Activated CD8-positive, alpha-beta T cell treated with anti-CD3 and anti-CD28 coated beads, Interleukin-2, amount 10 ng/mL, durations not matched to agents 7 days and 5 days (primary cell): ENCODE measurements at regions not wholly inside any gene's neighbourhood (a gene's known extent, or its start where the extent isn't known, plus 50 kb on each side); places are given as distances from the start of the nearest gene placed in this dataset.
"Not testable (repeated sequence)": the region's sequence is repeated elsewhere in the genome, so short reads cannot be mapped to it uniquely, and the experiment has no call there.

ENCODE experiments used
- ATAC-seq: fragments of 150-1000 bp; cut with Tn5 transposase; one replicate; pipeline ENCODE4 v1.10.0; 2021; ENCODE audit warnings: moderate library complexity
- CTCF ChIA-PET: fragments of 350-600 bp; sonication (Branson Sonifier 250); formaldehyde crosslinking; loops from one replicate; lab custom pipeline; 2021; ENCODE audit warnings: antibody characterized with exemption; lab: Charles Lee
- POLR2A ChIA-PET: fragments of 350-600 bp; sonication (Branson Sonifier 250); formaldehyde crosslinking; loops from one replicate; lab custom pipeline; 2021; ENCODE audit warnings: antibody characterized with exemption; lab: Charles Lee
- DNase-seq: peaks from one replicate; pipeline ENCODE4 v3.0.0-alpha.2; 2020
- H3K27ac Mint-ChIP-seq: one replicate; pipeline ENCODE4 v1.8.0; 2021; ENCODE audit warnings: mild to moderate bottlenecking, mixed read lengths
- H3K27me3 Mint-ChIP-seq: one replicate; pipeline ENCODE4 v1.8.0; 2021; ENCODE audit warnings: low read depth, mixed read lengths
- H3K36me3 Mint-ChIP-seq: one replicate; pipeline ENCODE4 v1.8.0; 2021; ENCODE audit warnings: low read depth, mixed read lengths
- H3K4me1 Mint-ChIP-seq: one replicate; pipeline ENCODE4 v1.8.0; 2021; ENCODE audit warnings: low read depth, mixed read lengths
- H3K4me3 Mint-ChIP-seq: one replicate; pipeline ENCODE4 v1.8.0; 2021; ENCODE audit warnings: mild to moderate bottlenecking, mixed read lengths
- H3K9me3 Mint-ChIP-seq: one replicate; pipeline ENCODE4 v1.8.0; 2022; ENCODE audit warnings: mixed read lengths; ENCODE audit not compliant: insufficient read depth

- Mint-ChIP-seq H3K27me3 (peaks cover 2% of the 10 kb centered on the region), H3K27ac (no peak overlapping the region), H3K4me3 (no peak overlapping the region), H3K4me1 (no peaks in the 10 kb centered on the region), H3K36me3 (no peaks in the 10 kb centered on the region), H3K9me3 (no peaks in the 10 kb centered on the region)
- DNase-seq (no peak), ATAC-seq (no peak)
- ChIA-PET POLR2A (no interaction called here), CTCF (no interaction called here)
Observed at GRCh38 chr1:5617179-5617520, 375.1 kb downstream of the NPHP4 start.

GRCh38 chr1:5616366-5617178, 375.7 kb downstream of the NPHP4 start:
- no peak for DNase-seq
- POLR2A ChIA-PET: no interaction called here
- Mint-ChIP-seq H3K27me3 (peaks cover 2% of the 10 kb centered on the region), H3K9me3 (no peaks in the 10 kb centered on the region), H3K27ac (no peak overlapping the region), H3K36me3 (no peaks in the 10 kb centered on the region), H3K4me3 (no peak overlapping the region), H3K4me1 (no peaks in the 10 kb centered on the region)
- CTCF ChIA-PET: no interaction called here
- no peak for ATAC-seq

- no peaks in the 10 kb centered on the region for H3K9me3 Mint-ChIP-seq
- H3K4me3 Mint-ChIP-seq: no peak overlapping the region
- POLR2A ChIA-PET: no interaction called here
- no peak overlapping the region for H3K27ac Mint-ChIP-seq
- DNase-seq: no peak
- H3K4me1 Mint-ChIP-seq: no peaks in the 10 kb centered on the region
- CTCF ChIA-PET: no interaction called here
- no peaks in the 10 kb centered on the region for H3K36me3 Mint-ChIP-seq
- H3K27me3 Mint-ChIP-seq: peaks cover 10% of the 10 kb centered on the region
- ATAC-seq: no peak
Observed at GRCh38 chr1:5615076-5615475, 377.1 kb downstream of the NPHP4 start.

- Mint-ChIP-seq H3K4me1 (no peaks in the 10 kb centered on the region), H3K9me3 (no peaks in the 10 kb centered on the region), H3K4me3 (no peak overlapping the region), H3K36me3 (no peaks in the 10 kb centered on the region), H3K27me3 (peaks cover 16% of the 10 kb centered on the region), H3K27ac (no peak overlapping the region)
- POLR2A ChIA-PET: no interaction called here
- ATAC-seq (no peak), DNase-seq (no peak)
- CTCF ChIA-PET: no interaction called here
Observed at GRCh38 chr1:5613900-5614299, 378.3 kb downstream of the NPHP4 start.

- H3K9me3 Mint-ChIP-seq: no peaks in the 10 kb centered on the region
- no peak overlapping the region for H3K4me3 Mint-ChIP-seq
Observed at GRCh38 chr1:5611851-5612250, 380.4 kb downstream of the NPHP4 start.

GRCh38 chr1:5611431-5611830, 380.8 kb downstream of the NPHP4 start:
- no peaks in the 10 kb centered on the region for H3K4me1 Mint-ChIP-seq
- H3K4me3 Mint-ChIP-seq: no peak overlapping the region
- CTCF ChIA-PET: no interaction called here
- POLR2A ChIA-PET: no interaction called here
- DNase-seq: no peak
- peaks cover 15% of the 10 kb centered on the region for H3K27me3 Mint-ChIP-seq
- no peaks in the 10 kb centered on the region for H3K9me3 Mint-ChIP-seq
- ATAC-seq: no peak
- H3K36me3 Mint-ChIP-seq: no peaks in the 10 kb centered on the region
- H3K27ac Mint-ChIP-seq: no peak overlapping the region

More at GRCh38 chr1:5611851-5612250, 380.4 kb downstream of the NPHP4 start:
- ChIA-PET CTCF (no interaction called here), POLR2A (no interaction called here)
- DNase-seq (no peak), ATAC-seq (no peak)
- Mint-ChIP-seq H3K4me1 (no peaks in the 10 kb centered on the region), H3K27ac (no peak overlapping the region), H3K36me3 (no peaks in the 10 kb centered on the region), H3K27me3 (peaks cover 15% of the 10 kb centered on the region)

- no peak overlapping the region for H3K4me3 Mint-ChIP-seq
- no peak for ATAC-seq
- CTCF ChIA-PET: no interaction called here
- H3K36me3 Mint-ChIP-seq: no peaks in the 10 kb centered on the region
- H3K27ac Mint-ChIP-seq: no peak overlapping the region
- POLR2A ChIA-PET: no interaction called here
- no peak for DNase-seq
- no peaks in the 10 kb centered on the region for H3K4me1 Mint-ChIP-seq
- no peaks in the 10 kb centered on the region for H3K9me3 Mint-ChIP-seq
- H3K27me3 Mint-ChIP-seq: peaks cover 17% of the 10 kb centered on the region
Observed at GRCh38 chr1:5610432-5610831, 381.8 kb downstream of the NPHP4 start.

GRCh38 chr1:5603353-5604104, 388.7 kb downstream of the NPHP4 start:
- no peak overlapping the region for H3K4me3 Mint-ChIP-seq
- DNase-seq (no peak), ATAC-seq (no peak)
- no peak overlapping the region for H3K27ac Mint-ChIP-seq
- H3K4me1 Mint-ChIP-seq: no peaks in the 10 kb centered on the region
- H3K9me3 Mint-ChIP-seq: no peaks in the 10 kb centered on the region
- CTCF ChIA-PET: no interaction called here
- POLR2A ChIA-PET: no interaction called here
- H3K27me3 Mint-ChIP-seq: peaks cover 7% of the 10 kb centered on the region
- no peaks in the 10 kb centered on the region for H3K36me3 Mint-ChIP-seq

GRCh38 chr1:5602718-5603117, 389.5 kb downstream of the NPHP4 start:
- DNase-seq, H3K27ac Mint-ChIP-seq, H3K4me1 Mint-ChIP-seq, CTCF ChIA-PET, H3K27me3 Mint-ChIP-seq, POLR2A ChIA-PET, H3K9me3 Mint-ChIP-seq, H3K4me3 Mint-ChIP-seq, H3K36me3 Mint-ChIP-seq, ATAC-seq: not testable (repeated sequence)

- H3K36me3 Mint-ChIP-seq: no peaks in the 10 kb centered on the region
- POLR2A ChIA-PET: no interaction called here
- CTCF ChIA-PET: no interaction called here
- H3K27me3 Mint-ChIP-seq: peaks cover 7% of the 10 kb centered on the region
- H3K27ac Mint-ChIP-seq: no peak overlapping the region
- H3K4me1 Mint-ChIP-seq: no peaks in the 10 kb centered on the region
- no peaks in the 10 kb centered on the region for H3K9me3 Mint-ChIP-seq
- ATAC-seq: no peak
- no peak overlapping the region for H3K4me3 Mint-ChIP-seq
- no peak for DNase-seq
Observed at GRCh38 chr1:5601516-5601915, 390.7 kb downstream of the NPHP4 start.

- no peak for DNase-seq
- no peak for ATAC-seq
- ChIA-PET CTCF (no interaction called here), POLR2A (no interaction called here)
- no peaks in the 10 kb centered on the region for H3K36me3 Mint-ChIP-seq
- H3K4me1 Mint-ChIP-seq: no peaks in the 10 kb centered on the region
- H3K27ac Mint-ChIP-seq: no peak overlapping the region
- peaks cover 5% of the 10 kb centered on the region for H3K27me3 Mint-ChIP-seq
- H3K4me3 Mint-ChIP-seq: no peak overlapping the region
- no peaks in the 10 kb centered on the region for H3K9me3 Mint-ChIP-seq
Observed at GRCh38 chr1:5599541-5599940, 392.7 kb downstream of the NPHP4 start.

GRCh38 chr1:5598824-5599395, 393.3 kb downstream of the NPHP4 start:
- H3K27ac Mint-ChIP-seq: no peak overlapping the region
- DNase-seq: no peak
- ChIA-PET CTCF (no interaction called here), POLR2A (no interaction called here)
- no peaks in the 10 kb centered on the region for H3K9me3 Mint-ChIP-seq
- H3K4me3 Mint-ChIP-seq: no peak overlapping the region
- ATAC-seq: no peak
- H3K4me1 Mint-ChIP-seq: no peaks in the 10 kb centered on the region
- H3K27me3 Mint-ChIP-seq: peaks cover 2% of the 10 kb centered on the region
- no peaks in the 10 kb centered on the region for H3K36me3 Mint-ChIP-seq
